Uterus (tissue), 3 donors: ENCODE measurements at regions not wholly inside any gene's neighbourhood (a gene's known extent, or its start where the extent isn't known, plus 50 kb on each side); places are given as distances from the start of the nearest gene placed in this dataset.

Experiments used
- DNase-seq, 2 donors: peaks; one replicate each; pipeline ENCODE4 v3.0.0-alpha.2; 2019 to 2020
- H3K27ac ChIP-seq, 2 donors: fragments of 200-600 bp; sonication (generic); 1 replicate in 1 of 2; 2 replicates in 1 of 2; pipeline ENCODE4 v1.5.1; 2016 to 2018
- H3K27me3 ChIP-seq, 2 donors: fragments of 200-600 bp; sonication (generic); one replicate each; pipeline ENCODE4 v1.5.1; 2018 to 2019; ENCODE audit warnings: control low read depth in 1 of 2
- H3K36me3 ChIP-seq, 2 donors: fragments of 200-600 bp; sonication (generic); one replicate each; pipeline ENCODE4 v1.5.1; 2019; ENCODE audit warnings: control low read depth in 1 of 2
- H3K4me1 ChIP-seq, 2 donors: fragments of 200-600 bp; sonication (generic); one replicate each; pipeline ENCODE4 v1.5.1; 2018 to 2019; ENCODE audit warnings: control low read depth in 1 of 2
- H3K4me3 ChIP-seq, 2 donors: fragments of 200-600 bp; sonication (generic); 1 replicate in 1 of 2; 2 replicates in 1 of 2; pipeline ENCODE4 v1.5.1; 2018 to 2019; ENCODE audit warnings: mild to moderate bottlenecking in 1 of 2
- H3K9me3 ChIP-seq, 2 donors: fragments of 200-600 bp; sonication (generic); one replicate each; pipeline ENCODE4 v1.5.1; 2019; ENCODE audit warnings: control low read depth in 1 of 2
- POLR2A ChIP-seq, 2 donors: fragments of 450-650 bp; IDR thresholded peaks; one replicate each; pipeline ENCODE4 v1.6.1; 2016; ENCODE audit warnings: antibody characterized with exemption in 2 of 2, mild to moderate bottlenecking in 1 of 2, moderate library complexity in 1 of 2
- intact Hi-C: fragments of 100-400 bp; cut with DNase I; formaldehyde crosslinking; loops from one replicate; pipeline ENCODE4 v1.15.1; 2023; ENCODE audit warnings: low total_unique reads
- TF ChIP-seq, protein P1 (sequence below), 4 experiments: fragments of 200-600 bp in 2 of 4; fragments of 450-650 bp in 2 of 4; sonication (generic) in 2 of 4; IDR thresholded peaks; one replicate each; pipeline ENCODE4 v1.5.1; 2016 to 2019; ENCODE audit warnings: antibody characterized with exemption in 4 of 4, mild to moderate bottlenecking in 2 of 4, moderate library complexity in 1 of 4
- donor health status: DM: yes; HTN: yes; CAD: no.

- DNase-seq: no peak
- intact Hi-C loops: no loop called here
- no peaks in the 10 kb centered on the region for H3K27me3 ChIP-seq
- H3K27ac ChIP-seq: no peak overlapping the region
- peaks cover 0 to 8% of the 10 kb centered on the region in 2 donors for H3K4me1 ChIP-seq
- no peaks in the 10 kb centered on the region for H3K9me3 ChIP-seq
- no peak for TF ChIP-seq POLR2A (IDR thresholded peaks at IDR 0.05)
- TF ChIP-seq, protein P1, sequence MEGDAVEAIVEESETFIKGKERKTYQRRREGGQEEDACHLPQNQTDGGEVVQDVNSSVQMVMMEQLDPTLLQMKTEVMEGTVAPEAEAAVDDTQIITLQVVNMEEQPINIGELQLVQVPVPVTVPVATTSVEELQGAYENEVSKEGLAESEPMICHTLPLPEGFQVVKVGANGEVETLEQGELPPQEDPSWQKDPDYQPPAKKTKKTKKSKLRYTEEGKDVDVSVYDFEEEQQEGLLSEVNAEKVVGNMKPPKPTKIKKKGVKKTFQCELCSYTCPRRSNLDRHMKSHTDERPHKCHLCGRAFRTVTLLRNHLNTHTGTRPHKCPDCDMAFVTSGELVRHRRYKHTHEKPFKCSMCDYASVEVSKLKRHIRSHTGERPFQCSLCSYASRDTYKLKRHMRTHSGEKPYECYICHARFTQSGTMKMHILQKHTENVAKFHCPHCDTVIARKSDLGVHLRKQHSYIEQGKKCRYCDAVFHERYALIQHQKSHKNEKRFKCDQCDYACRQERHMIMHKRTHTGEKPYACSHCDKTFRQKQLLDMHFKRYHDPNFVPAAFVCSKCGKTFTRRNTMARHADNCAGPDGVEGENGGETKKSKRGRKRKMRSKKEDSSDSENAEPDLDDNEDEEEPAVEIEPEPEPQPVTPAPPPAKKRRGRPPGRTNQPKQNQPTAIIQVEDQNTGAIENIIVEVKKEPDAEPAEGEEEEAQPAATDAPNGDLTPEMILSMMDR (IDR thresholded peaks at IDR 0.05): no peak
- H3K4me3 ChIP-seq: no peak overlapping the region
- no peaks in the 10 kb centered on the region for H3K36me3 ChIP-seq
Observed at GRCh38 chr14:89479802-89480201, 62.8 kb upstream of the FOXN3 start.

GRCh38 chr14:89477391-89477790, 60.4 kb upstream of the FOXN3 start:
- H3K4me3 ChIP-seq: no peak overlapping the region
- intact Hi-C loops: no loop called here

GRCh38 chr14:89476354-89476896, 59.4 kb upstream of the FOXN3 start:
- Histone ChIP-seq H3K36me3 (no peaks in the 10 kb centered on the region), H3K9me3 (no peaks in the 10 kb centered on the region), H3K27me3 (no peaks in the 10 kb centered on the region), H3K27ac (no peak overlapping the region), H3K4me3 (no peak overlapping the region), H3K4me1 (peaks cover 0 to 8% of the 10 kb centered on the region in 2 donors)
- intact Hi-C loops: no loop called here
- no peak for DNase-seq
- TF ChIP-seq POLR2A (IDR thresholded peaks at IDR 0.05): no peak
- TF ChIP-seq, protein P1 (IDR thresholded peaks at IDR 0.05): no peak

More at GRCh38 chr14:89477391-89477790, 60.4 kb upstream of the FOXN3 start:
- Histone ChIP-seq H3K9me3 (no peaks in the 10 kb centered on the region), H3K27me3 (no peaks in the 10 kb centered on the region), H3K4me1 (peaks cover 0 to 8% of the 10 kb centered on the region in 2 donors), H3K27ac (peak overlapping the region in 1 of 2 donors; percentile 42), H3K36me3 (no peaks in the 10 kb centered on the region)
- no peak for DNase-seq
- TF ChIP-seq, protein P1 (IDR thresholded peaks at IDR 0.05): no peak
- no peak for TF ChIP-seq POLR2A (IDR thresholded peaks at IDR 0.05)

GRCh38 chr14:89474464-89474863, 57.4 kb upstream of the FOXN3 start:
- TF ChIP-seq POLR2A (IDR thresholded peaks at IDR 0.05): no peak
- TF ChIP-seq, protein P1 (IDR thresholded peaks at IDR 0.05): no peak
- H3K4me1 ChIP-seq: peaks cover 0 to 8% of the 10 kb centered on the region in 2 donors
- H3K27me3 ChIP-seq: no peaks in the 10 kb centered on the region
- H3K4me3 ChIP-seq: no peak overlapping the region
- DNase-seq: no peak
- no peak overlapping the region for H3K27ac ChIP-seq
- intact Hi-C loops: no loop called here
- H3K36me3 ChIP-seq: no peaks in the 10 kb centered on the region
- H3K9me3 ChIP-seq: no peaks in the 10 kb centered on the region

DNA sequence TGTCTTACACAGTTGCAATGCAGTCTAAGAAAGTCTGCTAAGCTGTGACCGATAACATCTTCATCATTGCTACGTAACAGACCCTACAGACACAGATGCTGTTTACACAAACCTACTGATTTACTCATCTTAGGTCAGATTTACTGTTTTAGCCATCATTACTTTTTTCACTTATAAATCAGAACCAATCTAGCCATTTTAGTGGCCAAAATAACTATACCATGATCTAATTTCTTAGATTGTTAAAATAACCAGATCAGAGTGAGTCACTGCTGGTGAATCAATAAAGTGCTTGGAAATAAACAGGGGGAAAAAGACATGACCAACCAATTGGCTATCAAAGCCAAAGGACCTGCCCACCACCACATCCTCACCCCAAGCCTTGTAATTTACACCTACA, 57.0 kb upstream of the FOXN3 start:
- no peak for DNase-seq
- no peak for TF ChIP-seq POLR2A (IDR thresholded peaks at IDR 0.05)
- TF ChIP-seq, protein P1 (IDR thresholded peaks at IDR 0.05): no peak
- Histone ChIP-seq H3K27me3 (no peaks in the 10 kb centered on the region), H3K4me3 (no peak overlapping the region), H3K27ac (no peak overlapping the region), H3K4me1 (peaks cover 0 to 8% of the 10 kb centered on the region in 2 donors), H3K9me3 (no peaks in the 10 kb centered on the region), H3K36me3 (no peaks in the 10 kb centered on the region)
- intact Hi-C loops: no loop called here
